SU-DHL-6 (cell line): ENCODE measurements at regions not wholly inside any gene's neighbourhood (a gene's known extent, or its start where the extent isn't known, plus 50 kb on each side); places are given as distances from the start of the nearest gene placed in this dataset.

ENCODE experiments used
- CTCF ChIP-seq: fragments of 200-600 bp; sonication (generic); IDR thresholded peaks from one replicate; pipeline ENCODE4 v1.5.1; 2017; ENCODE audit warnings: antibody characterized with exemption, mild to moderate bottlenecking, low read length, moderate library complexity; ENCODE audit not compliant: insufficient read depth, poor library complexity, severe bottlenecking
- EZH2phosphoT487 ChIP-seq: fragments of 200-600 bp; sonication (generic), shearing (Covaris generic); conservative IDR thresholded peaks from 2 replicates; pipeline ENCODE4 v1.6.1; 2018; ENCODE audit warnings: mild to moderate bottlenecking, antibody characterized with exemption, low read length, moderate library complexity, mixed read lengths

DNA sequence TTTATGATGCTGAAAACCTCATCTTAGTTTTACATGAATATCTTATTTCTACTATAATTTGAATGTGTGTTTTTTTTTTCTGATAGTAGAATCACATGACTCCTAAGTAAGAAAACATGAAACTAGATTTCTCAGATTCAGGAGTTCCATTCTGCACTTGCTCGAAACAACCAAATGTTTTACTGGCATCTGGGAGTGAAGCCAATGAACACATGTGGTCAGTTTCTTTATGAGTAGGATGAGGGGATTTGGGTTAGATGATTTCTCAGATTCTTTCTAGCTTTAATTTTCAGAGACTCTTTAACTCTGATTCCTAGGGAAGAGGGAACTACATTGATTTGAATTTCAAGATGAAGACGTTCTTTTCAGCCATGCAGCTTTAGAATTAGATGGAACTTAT is 225.0 kb upstream of the NT5C1B start:
- TF ChIP-seq CTCF (no peak), EZH2phosphoT487 (no peak)
